Type B pancreatic cell (in vitro differentiated cells): ENCODE measurements at regions not wholly inside any gene's neighbourhood (a gene's known extent, or its start where the extent isn't known, plus 50 kb on each side); places are given as distances from the start of the nearest gene placed in this dataset.
"Not testable (repeated sequence)": the region's sequence is repeated elsewhere in the genome, so short reads cannot be mapped to it uniquely, and the experiment has no call there.

ENCODE experiments used
- DNase-seq: peaks from one replicate; pipeline ENCODE4 v3.0.0; 2021; ENCODE audit warnings: mixed read lengths; ENCODE audit not compliant: unreplicated experiment; ENCODE audit errors: extremely low spot score
- H3K27ac Mint-ChIP-seq: 2 replicates; pipeline ENCODE4 v1.8.0; 2021; ENCODE audit warnings: mild to moderate bottlenecking, mixed read lengths
- H3K27me3 Mint-ChIP-seq: 2 replicates; pipeline ENCODE4 v1.8.0; 2021; ENCODE audit warnings: mixed read lengths
- H3K36me3 Mint-ChIP-seq: 2 replicates; pipeline ENCODE4 v1.8.0; 2021; ENCODE audit warnings: mixed read lengths
- H3K4me1 Mint-ChIP-seq: one replicate; pipeline ENCODE4 v1.8.0; 2021; ENCODE audit warnings: mixed read lengths; ENCODE audit not compliant: unreplicated experiment
- H3K4me3 Mint-ChIP-seq: 2 replicates; pipeline ENCODE4 v1.8.0; 2021; ENCODE audit warnings: mild to moderate bottlenecking, mixed read lengths
- H3K9me3 Mint-ChIP-seq: 2 replicates; pipeline ENCODE4 v1.8.0; 2021; ENCODE audit warnings: mixed read lengths
- CTCF ChIP-seq: fragments of 200-600 bp; sonication (generic); conservative IDR thresholded peaks from 2 replicates; pipeline ENCODE4 v1.5.0; 2021; ENCODE audit warnings: antibody characterized with exemption, mild to moderate bottlenecking

DNA sequence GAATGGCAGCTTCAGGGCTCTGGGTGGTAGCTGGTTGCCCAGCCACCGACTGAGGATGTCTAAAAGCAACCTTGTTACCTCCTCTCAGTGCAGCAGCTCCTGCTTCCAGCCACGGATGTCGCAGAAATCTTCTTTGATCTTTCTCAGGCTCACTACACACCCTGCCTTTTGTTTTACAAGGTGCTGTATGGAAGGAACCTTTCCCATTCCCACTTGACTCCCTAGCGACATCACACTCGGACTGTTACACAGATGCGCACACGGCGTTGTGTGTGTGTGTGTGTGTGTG, 135.8 kb upstream of the CPHXL start:
- Mint-ChIP-seq H3K27me3 (peaks cover 7% of the 10 kb centered on the region), H3K27ac (no peak overlapping the region), H3K4me3 (no peak overlapping the region), H3K36me3 (no peaks in the 10 kb centered on the region), H3K4me1 (peaks cover 3% of the 10 kb centered on the region), H3K9me3 (no peaks in the 10 kb centered on the region)
- no peak for TF ChIP-seq CTCF
- no peak for DNase-seq

- no peaks in the 10 kb centered on the region for H3K9me3 Mint-ChIP-seq
- peaks cover 12% of the 10 kb centered on the region for H3K4me1 Mint-ChIP-seq
- DNase-seq: no peak
- no peak for TF ChIP-seq CTCF
- no peaks in the 10 kb centered on the region for H3K36me3 Mint-ChIP-seq
- peaks cover 7% of the 10 kb centered on the region for H3K27me3 Mint-ChIP-seq
- H3K27ac Mint-ChIP-seq: no peak overlapping the region
- no peak overlapping the region for H3K4me3 Mint-ChIP-seq
Observed at GRCh38 chr16:75864243-75864642, 138.0 kb upstream of the CPHXL start.

DNA sequence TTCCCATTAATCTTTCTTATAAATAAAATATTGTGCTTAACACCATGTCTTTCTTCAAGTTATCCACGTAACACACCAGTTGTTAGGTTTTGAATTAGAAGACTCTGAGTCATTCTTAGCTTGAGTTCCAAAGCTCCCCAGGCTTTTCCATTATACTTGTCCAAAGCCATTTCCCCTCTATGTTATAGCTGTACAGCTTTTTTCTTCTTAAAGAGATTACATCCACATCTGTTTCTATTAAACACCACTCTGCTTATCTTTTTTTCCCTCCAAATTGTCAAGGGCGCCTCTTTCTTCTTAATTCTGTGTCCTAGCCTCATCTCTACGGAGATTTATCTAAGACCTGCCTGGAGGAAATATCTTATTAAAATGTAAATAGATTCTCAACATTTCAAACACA, 139.4 kb upstream of the CPHXL start:
- Mint-ChIP-seq H3K27me3 (peaks cover 5% of the 10 kb centered on the region), H3K9me3 (no peaks in the 10 kb centered on the region), H3K4me3 (no peak overlapping the region), H3K36me3 (no peaks in the 10 kb centered on the region), H3K4me1 (peaks cover 9% of the 10 kb centered on the region), H3K27ac (no peak overlapping the region)
- TF ChIP-seq CTCF: no peak
- no peak for DNase-seq

DNA sequence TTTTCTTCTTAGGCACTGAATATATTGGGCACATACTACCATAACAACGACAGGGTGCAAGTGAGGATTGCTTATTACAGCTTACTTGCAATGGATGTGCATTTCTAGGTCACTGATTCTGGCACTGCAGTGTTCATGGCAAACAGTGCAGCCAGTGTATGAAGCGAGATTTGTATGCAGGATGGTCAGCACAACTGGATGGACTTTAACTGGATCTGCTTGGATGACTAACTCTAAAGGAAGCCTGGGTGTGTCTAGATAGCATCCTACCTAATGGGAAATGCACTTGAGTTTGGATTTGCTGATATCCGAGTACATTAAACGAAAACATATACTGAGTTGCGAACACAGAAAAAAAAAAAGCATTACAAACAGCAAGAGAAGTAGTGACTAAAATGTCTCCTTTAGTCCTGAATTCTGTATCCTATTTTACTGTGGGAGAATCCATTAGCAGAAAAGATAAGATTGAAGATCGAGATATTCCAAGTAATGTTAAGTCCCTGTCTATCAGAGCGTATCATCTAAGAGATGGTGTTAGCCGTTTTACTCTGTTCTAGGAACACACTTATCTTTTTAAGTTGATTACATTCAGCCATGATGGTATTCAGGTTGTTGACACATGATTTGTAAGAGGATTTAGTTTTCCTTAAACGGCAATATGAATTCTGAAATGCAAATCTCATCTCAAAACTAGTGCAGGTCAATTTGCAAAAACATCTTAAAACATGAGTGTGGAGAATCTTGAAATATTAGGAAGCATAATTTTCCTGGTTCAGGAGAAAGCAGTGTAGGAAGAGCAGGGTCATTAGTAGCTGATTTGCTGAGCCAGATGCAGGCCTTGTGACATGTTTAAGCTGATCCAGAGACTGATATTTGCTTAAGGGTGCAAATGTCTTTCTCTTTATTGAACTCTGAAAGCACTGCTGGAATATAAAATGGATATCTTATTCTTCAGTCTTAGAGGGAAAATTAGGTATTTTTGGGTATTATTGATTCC, 142.6 kb upstream of the CPHXL start:
- no peaks in the 10 kb centered on the region for H3K9me3 Mint-ChIP-seq
- no peak for TF ChIP-seq CTCF
- H3K36me3 Mint-ChIP-seq: no peaks in the 10 kb centered on the region
- peaks cover 5% of the 10 kb centered on the region for H3K27me3 Mint-ChIP-seq
- DNase-seq: no peak
- H3K27ac Mint-ChIP-seq: no peak overlapping the region
- H3K4me1 Mint-ChIP-seq: peaks cover 8% of the 10 kb centered on the region
- H3K4me3 Mint-ChIP-seq: no peak overlapping the region

DNA sequence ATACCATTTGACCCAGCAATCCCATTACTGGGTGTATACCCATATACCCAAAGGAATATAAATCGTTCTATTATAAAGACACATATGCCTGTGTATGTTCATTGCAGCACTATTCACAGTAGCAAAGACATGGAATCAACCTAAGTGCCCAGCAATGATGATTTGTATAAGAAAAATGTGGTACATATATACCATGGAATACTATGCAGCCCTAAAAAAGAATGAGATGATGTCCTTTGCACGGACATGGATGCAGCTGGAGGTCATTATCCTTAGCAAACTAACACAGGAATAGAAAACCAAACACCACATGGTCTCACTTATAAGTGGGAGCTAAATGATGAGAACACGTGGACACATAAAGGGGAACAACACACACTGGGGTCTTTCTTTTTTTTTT, 155.0 kb upstream of the CPHXL start:
- not testable (repeated sequence) for H3K36me3 Mint-ChIP-seq, DNase-seq, H3K4me1 Mint-ChIP-seq, H3K27ac Mint-ChIP-seq, H3K4me3 Mint-ChIP-seq, H3K27me3 Mint-ChIP-seq, H3K9me3 Mint-ChIP-seq

DNA sequence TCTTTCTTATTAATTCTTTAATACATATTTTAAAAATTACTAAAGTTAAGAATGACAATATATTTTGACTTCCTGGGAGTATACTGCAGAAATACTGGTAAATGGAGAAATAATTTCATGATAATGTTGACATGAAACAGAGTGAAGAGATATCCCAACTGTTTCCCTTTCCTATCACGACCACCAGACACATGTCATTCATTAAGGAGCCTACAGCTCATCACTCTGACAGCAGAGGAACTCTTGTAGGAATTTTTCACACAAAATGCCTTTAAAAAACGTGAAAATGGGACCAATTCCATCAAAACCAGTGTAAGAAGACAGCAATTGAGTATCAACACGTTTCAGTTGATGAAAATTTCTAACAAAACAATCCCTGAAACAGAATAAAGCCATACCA, 172.9 kb upstream of the CPHXL start:
- TF ChIP-seq CTCF: no peak
- Mint-ChIP-seq H3K4me3 (no peak overlapping the region), H3K36me3 (no peaks in the 10 kb centered on the region), H3K4me1 (no peaks in the 10 kb centered on the region), H3K27ac (no peak overlapping the region), H3K9me3 (no peaks in the 10 kb centered on the region), H3K27me3 (no peaks in the 10 kb centered on the region)
- no peak for DNase-seq
